ENCODE measurements at regions not wholly inside any gene's neighbourhood (a gene's known extent, or its start where the extent isn't known, plus 50 kb on each side); places are given as distances from the start of the nearest gene placed in this dataset.

DNA sequence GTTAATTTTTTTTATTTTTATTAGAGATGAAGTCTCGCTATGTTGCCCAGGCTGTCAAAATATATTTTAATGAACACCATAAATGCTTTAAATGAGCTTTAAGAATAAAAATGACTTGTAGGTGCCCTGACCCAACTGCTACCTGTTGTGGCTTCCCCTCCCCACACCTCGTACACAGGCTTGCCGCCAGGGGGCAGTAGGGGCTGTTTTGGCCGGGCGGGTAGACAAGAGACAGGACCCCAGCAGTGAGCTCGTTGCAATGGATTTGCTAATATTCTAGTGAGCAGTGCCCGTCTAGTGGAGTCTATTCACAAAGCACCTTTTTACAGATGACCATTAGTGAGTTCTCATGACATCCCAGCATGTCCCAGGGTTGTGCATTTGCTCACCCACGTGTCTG lies 418.1 kb downstream of the OCA2 start (continued):
- no peak for TF ChIP-seq ZSCAN5A (tag by site-specific recombination; IDR thresholded peaks at IDR 0.05)
- TF ChIP-seq, protein P1, sequence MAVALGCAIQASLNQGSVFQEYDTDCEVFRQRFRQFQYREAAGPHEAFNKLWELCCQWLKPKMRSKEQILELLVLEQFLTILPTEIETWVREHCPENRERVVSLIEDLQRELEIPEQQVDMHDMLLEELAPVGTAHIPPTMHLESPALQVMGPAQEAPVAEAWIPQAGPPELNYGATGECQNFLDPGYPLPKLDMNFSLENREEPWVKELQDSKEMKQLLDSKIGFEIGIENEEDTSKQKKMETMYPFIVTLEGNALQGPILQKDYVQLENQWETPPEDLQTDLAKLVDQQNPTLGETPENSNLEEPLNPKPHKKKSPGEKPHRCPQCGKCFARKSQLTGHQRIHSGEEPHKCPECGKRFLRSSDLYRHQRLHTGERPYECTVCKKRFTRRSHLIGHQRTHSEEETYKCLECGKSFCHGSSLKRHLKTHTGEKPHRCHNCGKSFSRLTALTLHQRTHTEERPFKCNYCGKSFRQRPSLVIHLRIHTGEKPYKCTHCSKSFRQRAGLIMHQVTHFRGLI (tag by site-specific recombination; IDR thresholded peaks at IDR 0.05), result no peak
- TF ChIP-seq ZNF558 (tag by site-specific recombination; IDR thresholded peaks at IDR 0.05), result no peak
- TF ChIP-seq, protein P2, sequence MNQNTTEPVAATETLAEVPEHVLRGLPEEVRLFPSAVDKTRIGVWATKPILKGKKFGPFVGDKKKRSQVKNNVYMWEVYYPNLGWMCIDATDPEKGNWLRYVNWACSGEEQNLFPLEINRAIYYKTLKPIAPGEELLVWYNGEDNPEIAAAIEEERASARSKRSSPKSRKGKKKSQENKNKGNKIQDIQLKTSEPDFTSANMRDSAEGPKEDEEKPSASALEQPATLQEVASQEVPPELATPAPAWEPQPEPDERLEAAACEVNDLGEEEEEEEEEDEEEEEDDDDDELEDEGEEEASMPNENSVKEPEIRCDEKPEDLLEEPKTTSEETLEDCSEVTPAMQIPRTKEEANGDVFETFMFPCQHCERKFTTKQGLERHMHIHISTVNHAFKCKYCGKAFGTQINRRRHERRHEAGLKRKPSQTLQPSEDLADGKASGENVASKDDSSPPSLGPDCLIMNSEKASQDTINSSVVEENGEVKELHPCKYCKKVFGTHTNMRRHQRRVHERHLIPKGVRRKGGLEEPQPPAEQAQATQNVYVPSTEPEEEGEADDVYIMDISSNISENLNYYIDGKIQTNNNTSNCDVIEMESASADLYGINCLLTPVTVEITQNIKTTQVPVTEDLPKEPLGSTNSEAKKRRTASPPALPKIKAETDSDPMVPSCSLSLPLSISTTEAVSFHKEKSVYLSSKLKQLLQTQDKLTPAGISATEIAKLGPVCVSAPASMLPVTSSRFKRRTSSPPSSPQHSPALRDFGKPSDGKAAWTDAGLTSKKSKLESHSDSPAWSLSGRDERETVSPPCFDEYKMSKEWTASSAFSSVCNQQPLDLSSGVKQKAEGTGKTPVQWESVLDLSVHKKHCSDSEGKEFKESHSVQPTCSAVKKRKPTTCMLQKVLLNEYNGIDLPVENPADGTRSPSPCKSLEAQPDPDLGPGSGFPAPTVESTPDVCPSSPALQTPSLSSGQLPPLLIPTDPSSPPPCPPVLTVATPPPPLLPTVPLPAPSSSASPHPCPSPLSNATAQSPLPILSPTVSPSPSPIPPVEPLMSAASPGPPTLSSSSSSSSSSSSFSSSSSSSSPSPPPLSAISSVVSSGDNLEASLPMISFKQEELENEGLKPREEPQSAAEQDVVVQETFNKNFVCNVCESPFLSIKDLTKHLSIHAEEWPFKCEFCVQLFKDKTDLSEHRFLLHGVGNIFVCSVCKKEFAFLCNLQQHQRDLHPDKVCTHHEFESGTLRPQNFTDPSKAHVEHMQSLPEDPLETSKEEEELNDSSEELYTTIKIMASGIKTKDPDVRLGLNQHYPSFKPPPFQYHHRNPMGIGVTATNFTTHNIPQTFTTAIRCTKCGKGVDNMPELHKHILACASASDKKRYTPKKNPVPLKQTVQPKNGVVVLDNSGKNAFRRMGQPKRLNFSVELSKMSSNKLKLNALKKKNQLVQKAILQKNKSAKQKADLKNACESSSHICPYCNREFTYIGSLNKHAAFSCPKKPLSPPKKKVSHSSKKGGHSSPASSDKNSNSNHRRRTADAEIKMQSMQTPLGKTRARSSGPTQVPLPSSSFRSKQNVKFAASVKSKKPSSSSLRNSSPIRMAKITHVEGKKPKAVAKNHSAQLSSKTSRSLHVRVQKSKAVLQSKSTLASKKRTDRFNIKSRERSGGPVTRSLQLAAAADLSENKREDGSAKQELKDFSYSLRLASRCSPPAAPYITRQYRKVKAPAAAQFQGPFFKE (tag by site-specific recombination; IDR thresholded peaks at IDR 0.05; ENCODE audit: borderline replicate concordance), result no peak
- TF ChIP-seq SCRT1 (tag by site-specific recombination; IDR thresholded peaks at IDR 0.05; ENCODE audit: borderline replicate concordance), result no peak
- no peak for TF ChIP-seq ZNF335 (tag by site-specific recombination; conservative IDR thresholded peaks at IDR 0.05)
- TF ChIP-seq ZNF621 (tag by site-specific recombination; IDR thresholded peaks at IDR 0.05), result no peak
- no peak for TF ChIP-seq ZNF501 (tag by site-specific recombination; IDR thresholded peaks at IDR 0.05)
- TF ChIP-seq ZNF426 (tag by site-specific recombination; IDR thresholded peaks at IDR 0.05), result no peak

DNA sequence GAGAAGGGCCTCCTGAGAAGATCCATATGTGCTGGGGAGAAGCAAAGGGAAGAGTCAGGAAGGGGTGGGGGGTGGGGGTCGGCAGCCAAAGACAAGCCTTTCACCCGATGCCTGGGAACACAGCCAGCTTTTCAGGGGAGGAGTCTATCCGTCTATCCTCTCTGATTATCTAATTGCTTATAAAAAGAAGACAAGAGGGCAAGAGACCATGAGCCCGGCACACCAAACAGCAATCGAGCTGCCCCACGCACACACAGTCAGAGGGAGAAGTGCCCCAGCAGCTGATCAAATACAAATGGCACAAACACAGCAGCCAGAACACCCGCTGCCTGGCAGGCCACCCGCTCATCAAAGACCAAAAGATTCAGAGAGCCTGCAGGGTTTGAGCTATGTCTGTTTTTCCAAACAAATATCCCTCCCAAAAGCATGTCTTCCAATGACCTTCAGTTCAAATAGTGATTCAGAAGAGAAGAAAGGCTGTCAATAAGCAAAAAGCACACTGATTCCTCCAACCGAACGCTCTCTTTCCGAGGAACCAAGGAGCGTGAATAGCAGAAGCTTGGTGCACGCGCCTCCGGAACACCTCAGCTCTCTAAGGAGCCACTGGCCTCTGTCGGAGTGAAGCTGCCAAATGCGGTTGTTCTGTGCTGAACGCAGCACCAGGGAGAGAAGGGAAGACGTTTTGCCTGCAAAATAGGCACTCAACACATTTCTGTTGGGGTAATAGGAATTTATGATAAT lies 419.2 kb downstream of the OCA2 start:
- no peak overlapping the region for H3K27ac ChIP-seq (ENCODE audit: extremely low read depth, low read depth, low read length)

DNA sequence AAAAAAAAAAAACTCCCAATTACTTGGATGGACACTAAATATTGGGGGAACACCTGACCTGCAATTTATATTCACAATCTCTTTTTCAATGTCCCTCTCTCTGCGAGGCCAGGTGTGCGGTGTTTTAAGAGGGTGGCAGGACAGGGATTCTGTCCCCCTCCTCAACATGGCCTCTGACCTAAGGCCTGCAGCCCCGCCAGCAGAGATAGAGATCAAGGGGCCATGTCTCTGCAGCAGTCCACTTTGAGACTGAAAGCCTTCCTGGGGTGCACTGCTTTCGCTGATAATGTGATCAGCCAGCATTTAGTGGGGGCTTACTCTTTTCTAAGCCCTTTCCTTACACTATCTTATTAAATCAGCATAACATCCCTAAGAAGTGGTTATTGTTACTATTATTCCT lies 419.9 kb downstream of the OCA2 start:
- TF ChIP-seq ZNF830 (tag by site-specific recombination; IDR thresholded peaks at IDR 0.05; ENCODE audit: low read depth) (no peak), ZNF175 (tag by site-specific recombination; IDR thresholded peaks at IDR 0.05) (no peak), ZNF792 (tag by site-specific recombination; IDR thresholded peaks at IDR 0.05) (no peak), ZNF19 (tag by site-specific recombination; IDR thresholded peaks at IDR 0.05; ENCODE audit: low read depth) (no peak), ZFP41 (tag by site-specific recombination; IDR thresholded peaks at IDR 0.05; ENCODE audit: borderline replicate concordance) (no peak)
- Histone ChIP-seq H3K9me3 (ENCODE audit: control insufficient read depth, insufficient read depth, low read depth, low read length) (no peaks in the 10 kb centered on the region), H3K4me1 (ENCODE audit: control insufficient read depth, insufficient read depth, low read length) (no peaks in the 10 kb centered on the region), H3K27ac (ENCODE audit: extremely low read depth, low read depth, low read length) (no peak overlapping the region), H3K36me3 (ENCODE audit: control insufficient read depth in 2 of 2, insufficient read depth in 1 of 2, low read length in 2 of 2) (no peaks in the 10 kb centered on the region), H3K4me3 (ENCODE audit: low read depth, low read length) (no peak overlapping the region)
- ChIA-PET POLR2A (no interaction called here), CTCF (interaction anchor here (0.6 to 1.0 kb wide), 2 partner anchors 152 to 617 kb away, joined by 3 to 6 read pairs; no protein-coding TSS in a partner anchor)

More for the DNA sequence above, 419.2 kb downstream of the OCA2 start:
- ChIA-PET POLR2A (no interaction called here), CTCF (interaction anchor here (0.6 to 1.0 kb wide), 3 partner anchors 153 to 841 kb away, joined by 3 read pairs; no protein-coding TSS in a partner anchor)
- no peak for TF ChIP-seq ZNF843 (tag by site-specific recombination; IDR thresholded peaks at IDR 0.05)
- no peak for TF ChIP-seq ZNF23 (tag by site-specific recombination; IDR thresholded peaks at IDR 0.05; ENCODE audit: borderline replicate concordance)
- Histone ChIP-seq H3K4me3 (ENCODE audit: low read depth, low read length) (no peak overlapping the region), H3K4me1 (ENCODE audit: control insufficient read depth, insufficient read depth, low read length) (no peaks in the 10 kb centered on the region), H3K36me3 (ENCODE audit: control insufficient read depth in 2 of 2, insufficient read depth in 1 of 2, low read length in 2 of 2) (no peaks in the 10 kb centered on the region), H3K9me3 (ENCODE audit: control insufficient read depth, insufficient read depth, low read depth, low read length) (no peaks in the 10 kb centered on the region)

All from HEK293 (cell line).